ENCODE measurements at regions not wholly inside any gene's neighbourhood (a gene's known extent, or its start where the extent isn't known, plus 50 kb on each side); places are given as distances from the start of the nearest gene placed in this dataset.
"Not testable (repeated sequence)": the region's sequence is repeated elsewhere in the genome, so short reads cannot be mapped to it uniquely, and the experiment has no call there.

DNA sequence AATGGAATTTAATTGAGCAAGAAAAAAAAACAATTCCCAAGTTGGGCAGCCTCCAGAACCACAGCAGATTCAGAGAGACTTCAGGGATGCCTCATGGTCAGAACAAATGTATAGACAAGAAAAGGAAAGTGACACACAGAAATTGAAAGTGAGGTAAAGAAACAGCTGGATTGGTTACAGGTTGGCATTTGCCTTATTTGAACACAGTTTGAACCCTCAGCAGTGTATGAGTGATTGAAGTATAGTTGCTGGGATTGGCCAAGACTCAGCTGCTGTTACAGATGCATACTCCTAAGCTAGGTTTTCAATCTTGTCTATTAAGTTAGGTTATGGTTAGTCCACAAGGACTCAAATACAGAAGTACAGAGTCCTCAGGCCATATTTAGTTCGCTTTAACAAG lies 57.9 kb upstream of the GOLGA8Q start:
- TF ChIP-seq, protein P1, sequence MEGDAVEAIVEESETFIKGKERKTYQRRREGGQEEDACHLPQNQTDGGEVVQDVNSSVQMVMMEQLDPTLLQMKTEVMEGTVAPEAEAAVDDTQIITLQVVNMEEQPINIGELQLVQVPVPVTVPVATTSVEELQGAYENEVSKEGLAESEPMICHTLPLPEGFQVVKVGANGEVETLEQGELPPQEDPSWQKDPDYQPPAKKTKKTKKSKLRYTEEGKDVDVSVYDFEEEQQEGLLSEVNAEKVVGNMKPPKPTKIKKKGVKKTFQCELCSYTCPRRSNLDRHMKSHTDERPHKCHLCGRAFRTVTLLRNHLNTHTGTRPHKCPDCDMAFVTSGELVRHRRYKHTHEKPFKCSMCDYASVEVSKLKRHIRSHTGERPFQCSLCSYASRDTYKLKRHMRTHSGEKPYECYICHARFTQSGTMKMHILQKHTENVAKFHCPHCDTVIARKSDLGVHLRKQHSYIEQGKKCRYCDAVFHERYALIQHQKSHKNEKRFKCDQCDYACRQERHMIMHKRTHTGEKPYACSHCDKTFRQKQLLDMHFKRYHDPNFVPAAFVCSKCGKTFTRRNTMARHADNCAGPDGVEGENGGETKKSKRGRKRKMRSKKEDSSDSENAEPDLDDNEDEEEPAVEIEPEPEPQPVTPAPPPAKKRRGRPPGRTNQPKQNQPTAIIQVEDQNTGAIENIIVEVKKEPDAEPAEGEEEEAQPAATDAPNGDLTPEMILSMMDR (conservative IDR thresholded peaks at IDR 0.05 in 1 of 2, IDR thresholded peaks at IDR 0.05 in 1 of 2; ENCODE audit: low read depth in 1 of 2, low read length in 2 of 2) = not testable (repeated sequence)
- TF ChIP-seq EZH2 (IDR thresholded peaks at IDR 0.05; ENCODE audit: low read length, missing control alignments) = not testable (repeated sequence)
